ENCODE measurements at regions not wholly inside any gene's neighbourhood (a gene's known extent, or its start where the extent isn't known, plus 50 kb on each side); places are given as distances from the start of the nearest gene placed in this dataset.

- no peak overlapping the region for H3K4me3 ChIP-seq (ENCODE audit: insufficient read depth, low read depth, low read length)
- H3K27me3 ChIP-seq (ENCODE audit: control insufficient read depth, insufficient read depth, low read length, poor library complexity, severe bottlenecking) = peaks cover 19% of the 10 kb centered on the region
- no peaks in the 10 kb centered on the region for H3K36me3 ChIP-seq (ENCODE audit: control insufficient read depth, insufficient read depth, low read length)
- WGBS, 2 experiments = 32 to 33% methylated on average over 3 to 4 of the region's 4 CpGs
- no peak overlapping the region for H3K27ac ChIP-seq (ENCODE audit: insufficient read depth, low read depth, low read length, poor library complexity, severe bottlenecking)
- no peaks in the 10 kb centered on the region for H3K9me3 ChIP-seq (ENCODE audit: control insufficient read depth, low read length)
- peaks cover 26% of the 10 kb centered on the region for H3K4me1 ChIP-seq (ENCODE audit: control insufficient read depth, insufficient read depth, low read length)
These were observed 129.9 kb upstream of the HES1 start for GRCh38 chr3:194005930-194006501.

DNA sequence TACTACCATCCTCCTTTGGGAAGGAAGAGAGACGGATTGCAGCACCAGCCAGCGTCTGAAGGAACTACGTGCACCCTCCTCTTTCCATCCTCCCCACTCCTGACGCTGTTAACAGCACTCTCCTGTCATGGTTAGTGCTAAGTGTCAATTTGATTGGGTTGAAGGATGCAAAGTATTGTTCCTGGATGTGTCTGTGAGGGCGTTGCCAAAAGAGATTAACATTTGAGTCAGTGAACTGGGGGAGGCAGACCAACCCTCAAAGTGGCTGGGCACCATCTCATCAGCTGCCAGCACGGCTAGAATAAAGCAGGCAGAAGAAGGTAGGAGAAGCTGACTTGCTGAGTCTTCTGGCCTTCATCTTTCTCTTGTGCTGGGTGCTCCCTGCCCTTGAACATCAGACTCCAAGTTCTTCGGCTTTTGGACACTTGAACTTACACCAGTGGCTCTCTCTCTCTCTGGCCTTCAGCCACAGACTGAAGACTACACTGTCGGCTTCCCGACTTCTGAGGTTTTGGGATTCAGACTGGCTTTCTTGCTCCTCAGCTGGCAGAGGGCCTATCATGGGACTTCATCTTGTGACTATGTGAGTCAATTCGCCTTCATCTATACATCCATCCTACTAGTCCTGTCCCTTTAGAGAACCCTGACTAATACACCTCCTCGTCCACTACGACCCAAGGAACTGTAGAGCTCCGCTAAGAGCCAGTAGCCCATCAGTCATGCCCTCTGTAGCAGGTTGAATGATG is 128.2 kb upstream of the HES1 start:
- Histone ChIP-seq H3K4me3 (ENCODE audit: insufficient read depth, low read depth, low read length) (no peak overlapping the region), H3K36me3 (ENCODE audit: control insufficient read depth, insufficient read depth, low read length) (no peaks in the 10 kb centered on the region), H3K27me3 (ENCODE audit: control insufficient read depth, insufficient read depth, low read length, poor library complexity, severe bottlenecking) (peaks cover 19% of the 10 kb centered on the region), H3K4me1 (ENCODE audit: control insufficient read depth, insufficient read depth, low read length) (peaks cover 14% of the 10 kb centered on the region), H3K27ac (ENCODE audit: insufficient read depth, low read depth, low read length, poor library complexity, severe bottlenecking) (no peak overlapping the region), H3K9me3 (ENCODE audit: control insufficient read depth, low read length) (no peaks in the 10 kb centered on the region)
- 83 to 85% methylated on average over 11 to 13 of the region's 13 CpGs for WGBS, 2 experiments

GRCh38 chr3:194009019-194009418 is 126.9 kb upstream of the HES1 start:
- peaks cover 11% of the 10 kb centered on the region for H3K27me3 ChIP-seq (ENCODE audit: control insufficient read depth, insufficient read depth, low read length, poor library complexity, severe bottlenecking)
- H3K4me1 ChIP-seq (ENCODE audit: control insufficient read depth, insufficient read depth, low read length) = peaks cover 1% of the 10 kb centered on the region
- 64 to 65% methylated on average over 5 of the region's 5 CpGs for WGBS, 2 experiments
- no peak overlapping the region for H3K27ac ChIP-seq (ENCODE audit: insufficient read depth, low read depth, low read length, poor library complexity, severe bottlenecking)
- H3K36me3 ChIP-seq (ENCODE audit: control insufficient read depth, insufficient read depth, low read length) = no peaks in the 10 kb centered on the region
- no peak overlapping the region for H3K4me3 ChIP-seq (ENCODE audit: insufficient read depth, low read depth, low read length)
- H3K9me3 ChIP-seq (ENCODE audit: control insufficient read depth, low read length) = no peaks in the 10 kb centered on the region

DNA sequence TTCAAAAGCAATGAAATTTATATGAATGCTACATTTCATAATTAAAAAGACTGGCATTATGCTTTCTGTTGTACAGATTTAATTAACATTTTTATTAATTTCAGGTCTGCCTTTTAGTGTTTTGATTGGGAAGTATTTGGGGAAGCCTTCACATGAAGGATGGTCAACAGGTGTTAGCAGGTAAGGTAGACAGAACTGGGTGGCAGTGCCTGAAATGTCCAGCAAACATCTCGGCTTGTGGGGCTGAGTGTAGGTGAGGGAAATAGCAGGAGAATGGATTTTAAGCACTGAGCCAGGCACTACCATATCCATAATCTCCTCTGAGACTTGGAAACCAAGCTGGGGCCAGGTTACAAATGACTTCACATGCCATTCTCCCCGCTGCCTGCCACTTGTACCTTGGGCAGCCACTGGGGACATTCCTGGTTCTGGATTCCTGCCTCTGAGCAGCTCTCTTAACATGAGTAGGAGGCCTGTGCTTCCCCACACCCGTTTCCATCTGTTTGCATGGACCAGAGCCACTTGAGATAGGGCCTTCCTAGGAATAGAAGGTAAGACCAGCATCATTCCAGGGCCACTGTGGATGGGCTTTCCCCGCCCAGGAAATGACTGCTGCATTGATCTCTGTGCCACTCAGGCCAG is 125.9 kb upstream of the HES1 start:
- no peak overlapping the region for H3K27ac ChIP-seq (ENCODE audit: insufficient read depth, low read depth, low read length, poor library complexity, severe bottlenecking)
- H3K36me3 ChIP-seq (ENCODE audit: control insufficient read depth, insufficient read depth, low read length) = no peaks in the 10 kb centered on the region
- no peak overlapping the region for H3K4me3 ChIP-seq (ENCODE audit: insufficient read depth, low read depth, low read length)
- no peaks in the 10 kb centered on the region for H3K4me1 ChIP-seq (ENCODE audit: control insufficient read depth, insufficient read depth, low read length)
- WGBS, 2 experiments = 80 to 90% methylated on average over 4 of the region's 4 CpGs
- peaks cover 4% of the 10 kb centered on the region for H3K27me3 ChIP-seq (ENCODE audit: control insufficient read depth, insufficient read depth, low read length, poor library complexity, severe bottlenecking)
- H3K9me3 ChIP-seq (ENCODE audit: control insufficient read depth, low read length) = no peaks in the 10 kb centered on the region

- Histone ChIP-seq H3K27ac (ENCODE audit: insufficient read depth, low read depth, low read length, poor library complexity, severe bottlenecking) (no peak overlapping the region), H3K4me3 (ENCODE audit: insufficient read depth, low read depth, low read length) (no peak overlapping the region), H3K27me3 (ENCODE audit: control insufficient read depth, insufficient read depth, low read length, poor library complexity, severe bottlenecking) (peaks cover 3% of the 10 kb centered on the region), H3K36me3 (ENCODE audit: control insufficient read depth, insufficient read depth, low read length) (no peaks in the 10 kb centered on the region), H3K4me1 (ENCODE audit: control insufficient read depth, insufficient read depth, low read length) (no peaks in the 10 kb centered on the region), H3K9me3 (ENCODE audit: control insufficient read depth, low read length) (no peaks in the 10 kb centered on the region)
- WGBS, 2 experiments = 96 to 97% methylated on average over 3 of the region's 3 CpGs
These were observed 124.1 kb upstream of the HES1 start for GRCh38 chr3:194011807-194012206.

GRCh38 chr3:194013928-194014327 is 122.0 kb upstream of the HES1 start:
- no peaks in the 10 kb centered on the region for H3K4me1 ChIP-seq (ENCODE audit: control insufficient read depth, insufficient read depth, low read length)
- no peaks in the 10 kb centered on the region for H3K9me3 ChIP-seq (ENCODE audit: control insufficient read depth, low read length)
- 91 to 92% methylated on average over 4 of the region's 4 CpGs for WGBS, 2 experiments
- H3K27ac ChIP-seq (ENCODE audit: insufficient read depth, low read depth, low read length, poor library complexity, severe bottlenecking) = no peak overlapping the region
- no peaks in the 10 kb centered on the region for H3K36me3 ChIP-seq (ENCODE audit: control insufficient read depth, insufficient read depth, low read length)
- H3K27me3 ChIP-seq (ENCODE audit: control insufficient read depth, insufficient read depth, low read length, poor library complexity, severe bottlenecking) = no peaks in the 10 kb centered on the region
- no peak overlapping the region for H3K4me3 ChIP-seq (ENCODE audit: insufficient read depth, low read depth, low read length)

DNA sequence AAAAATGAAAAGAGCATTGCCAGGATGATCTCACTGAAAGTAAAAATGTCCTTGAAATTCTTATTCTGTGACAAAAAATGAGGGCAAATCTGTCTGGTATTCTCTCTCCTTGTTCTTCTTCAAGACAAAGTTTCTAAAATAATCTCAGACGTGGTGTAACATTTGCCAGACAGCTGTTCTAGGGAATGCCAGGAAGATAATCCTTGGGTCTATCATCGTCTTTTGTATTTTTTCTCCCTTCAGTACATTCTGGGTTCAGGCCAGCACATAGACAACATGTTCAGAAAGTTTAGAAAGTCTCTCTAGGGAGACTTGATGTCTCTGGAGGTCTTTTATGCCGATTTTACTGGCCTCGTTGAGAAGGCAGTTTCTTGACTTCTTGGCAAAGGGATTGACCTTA is 121.2 kb upstream of the HES1 start:
- Histone ChIP-seq H3K9me3 (ENCODE audit: control insufficient read depth, low read length) (no peaks in the 10 kb centered on the region), H3K27ac (ENCODE audit: insufficient read depth, low read depth, low read length, poor library complexity, severe bottlenecking) (no peak overlapping the region), H3K4me1 (ENCODE audit: control insufficient read depth, insufficient read depth, low read length) (peaks cover 4% of the 10 kb centered on the region), H3K4me3 (ENCODE audit: insufficient read depth, low read depth, low read length) (no peak overlapping the region), H3K27me3 (ENCODE audit: control insufficient read depth, insufficient read depth, low read length, poor library complexity, severe bottlenecking) (no peaks in the 10 kb centered on the region), H3K36me3 (ENCODE audit: control insufficient read depth, insufficient read depth, low read length) (no peaks in the 10 kb centered on the region)
- 93 to 96% methylated on average over 4 of the region's 4 CpGs for whole genome bisulfite sequencing, 2 experiments

- Histone ChIP-seq H3K27ac (ENCODE audit: insufficient read depth, low read depth, low read length, poor library complexity, severe bottlenecking) (no peak overlapping the region), H3K4me1 (ENCODE audit: control insufficient read depth, insufficient read depth, low read length) (peaks cover 14% of the 10 kb centered on the region), H3K4me3 (ENCODE audit: insufficient read depth, low read depth, low read length) (no peak overlapping the region), H3K36me3 (ENCODE audit: control insufficient read depth, insufficient read depth, low read length) (no peaks in the 10 kb centered on the region), H3K9me3 (ENCODE audit: control insufficient read depth, low read length) (no peaks in the 10 kb centered on the region), H3K27me3 (ENCODE audit: control insufficient read depth, insufficient read depth, low read length, poor library complexity, severe bottlenecking) (no peaks in the 10 kb centered on the region)
- WGBS, 2 experiments = 89 to 90% methylated on average over 9 to 10 of the region's 10 CpGs
These were observed 116.4 kb upstream of the HES1 start for GRCh38 chr3:194019398-194020165.

DNA sequence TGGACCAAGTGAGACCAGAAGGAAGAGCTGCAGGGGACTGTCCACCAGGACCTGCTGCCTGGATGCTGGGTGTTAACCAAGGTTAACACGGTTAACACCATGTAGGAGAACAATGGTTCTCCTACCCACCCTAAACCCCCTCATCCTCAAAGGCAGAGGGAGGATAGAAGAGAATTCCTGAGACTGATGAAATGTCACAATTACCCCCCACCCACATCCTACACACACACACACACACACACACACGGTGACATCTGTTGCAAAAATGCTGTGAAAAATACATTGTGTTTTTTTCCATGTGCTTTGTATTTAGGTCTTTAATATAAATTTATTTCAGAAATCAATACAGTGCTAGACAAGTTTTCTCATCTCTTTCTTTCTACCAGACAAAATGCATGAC is 113.9 kb upstream of the HES1 start:
- H3K4me1 ChIP-seq (ENCODE audit: control insufficient read depth, insufficient read depth, low read length) = peaks cover 14% of the 10 kb centered on the region
- no peaks in the 10 kb centered on the region for H3K9me3 ChIP-seq (ENCODE audit: control insufficient read depth, low read length)
- no peaks in the 10 kb centered on the region for H3K27me3 ChIP-seq (ENCODE audit: control insufficient read depth, insufficient read depth, low read length, poor library complexity, severe bottlenecking)
- 88% methylated on average over 1 of the region's 2 CpGs; no CpG with 5 or more reads in 1 of the 2 experiments for WGBS, 2 experiments
- H3K27ac ChIP-seq (ENCODE audit: insufficient read depth, low read depth, low read length, poor library complexity, severe bottlenecking) = no peak overlapping the region
- H3K4me3 ChIP-seq (ENCODE audit: insufficient read depth, low read depth, low read length) = no peak overlapping the region
- H3K36me3 ChIP-seq (ENCODE audit: control insufficient read depth, insufficient read depth, low read length) = no peaks in the 10 kb centered on the region

DNA sequence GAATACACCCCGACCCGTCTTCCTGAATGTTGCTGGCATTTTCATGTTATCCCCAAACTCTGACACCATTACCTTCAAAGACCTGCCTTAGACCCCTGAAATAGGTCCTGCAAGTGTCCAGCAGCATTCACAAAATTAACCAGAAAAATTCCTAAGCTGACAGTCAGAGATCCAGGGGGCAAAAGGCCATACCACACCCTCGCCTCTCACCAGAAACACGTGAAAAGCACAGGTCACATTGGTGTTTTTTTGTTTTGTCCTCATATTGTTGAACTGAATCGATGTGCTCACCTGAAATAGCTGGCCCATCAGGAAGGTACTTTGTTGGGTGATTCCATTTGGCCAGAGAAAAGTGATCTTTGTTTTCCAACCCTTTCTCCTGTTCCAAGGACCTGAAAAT is 113.1 kb upstream of the HES1 start:
- Histone ChIP-seq H3K9me3 (ENCODE audit: control insufficient read depth, low read length) (no peaks in the 10 kb centered on the region), H3K4me3 (ENCODE audit: insufficient read depth, low read depth, low read length) (no peak overlapping the region), H3K27me3 (ENCODE audit: control insufficient read depth, insufficient read depth, low read length, poor library complexity, severe bottlenecking) (no peaks in the 10 kb centered on the region), H3K27ac (ENCODE audit: insufficient read depth, low read depth, low read length, poor library complexity, severe bottlenecking) (no peak overlapping the region), H3K4me1 (ENCODE audit: control insufficient read depth, insufficient read depth, low read length) (peaks cover 14% of the 10 kb centered on the region), H3K36me3 (ENCODE audit: control insufficient read depth, insufficient read depth, low read length) (no peaks in the 10 kb centered on the region)
- WGBS, 2 experiments = 76 to 79% methylated on average over 5 of the region's 5 CpGs
